RWPE2 (cell line): ENCODE measurements at regions not wholly inside any gene's neighbourhood (a gene's known extent, or its start where the extent isn't known, plus 50 kb on each side); places are given as distances from the start of the nearest gene placed in this dataset.
"Not testable (repeated sequence)": the region's sequence is repeated elsewhere in the genome, so short reads cannot be mapped to it uniquely, and the experiment has no call there.

Experiments
- ATAC-seq: fragments of 200-7000 bp; cut with Tn5 transposase; 3 replicates; pipeline ENCODE4 v1.9.1; 2021; ENCODE audit warnings: low read depth
- DNase-seq: peaks from one replicate; pipeline ENCODE4 v3.0.0-alpha.2; 2020; ENCODE audit warnings: low spot score
- H3K27ac ChIP-seq: fragments of 450-650 bp; 2 replicates; pipeline ENCODE4 v1.5.1; 2017; ENCODE audit warnings: mild to moderate bottlenecking; ENCODE audit not compliant: poor library complexity, severe bottlenecking
- H3K27me3 ChIP-seq: fragments of 250-450 bp; sonication (Bioruptor Pico); 2 replicates; pipeline ENCODE4 v1.5.1; 2021; ENCODE audit warnings: mild to moderate bottlenecking, moderate library complexity; ENCODE audit not compliant: insufficient read depth, poor library complexity, severe bottlenecking
- H3K36me3 ChIP-seq: fragments of 250-450 bp; sonication (Bioruptor Pico); 2 replicates; pipeline ENCODE4 v1.5.1; 2020; ENCODE audit warnings: low read depth, mild to moderate bottlenecking, moderate library complexity
- H3K4me1 ChIP-seq: fragments of 250-450 bp; sonication (Bioruptor Pico); 2 replicates; pipeline ENCODE4 v1.5.1; 2021; ENCODE audit warnings: mild to moderate bottlenecking, moderate library complexity; ENCODE audit not compliant: insufficient read depth, poor library complexity, severe bottlenecking
- H3K4me3 ChIP-seq: fragments of 250-450 bp; sonication (Bioruptor Pico); 2 replicates; pipeline ENCODE4 v1.5.1; 2021; ENCODE audit warnings: mild to moderate bottlenecking, moderate library complexity; ENCODE audit not compliant: severe bottlenecking
- H3K9me3 ChIP-seq: fragments of 250-450 bp; sonication (Bioruptor Pico); 2 replicates; pipeline ENCODE4 v1.5.1; 2021; ENCODE audit warnings: mild to moderate bottlenecking, moderate library complexity; ENCODE audit not compliant: severe bottlenecking
- TF ChIP-seq, protein P1 (sequence below): fragments of 450-650 bp; IDR thresholded peaks from one replicate; pipeline ENCODE4 v1.5.1; 2017; ENCODE audit warnings: mild to moderate bottlenecking, moderate library complexity; ENCODE audit not compliant: poor library complexity, severe bottlenecking

DNA sequence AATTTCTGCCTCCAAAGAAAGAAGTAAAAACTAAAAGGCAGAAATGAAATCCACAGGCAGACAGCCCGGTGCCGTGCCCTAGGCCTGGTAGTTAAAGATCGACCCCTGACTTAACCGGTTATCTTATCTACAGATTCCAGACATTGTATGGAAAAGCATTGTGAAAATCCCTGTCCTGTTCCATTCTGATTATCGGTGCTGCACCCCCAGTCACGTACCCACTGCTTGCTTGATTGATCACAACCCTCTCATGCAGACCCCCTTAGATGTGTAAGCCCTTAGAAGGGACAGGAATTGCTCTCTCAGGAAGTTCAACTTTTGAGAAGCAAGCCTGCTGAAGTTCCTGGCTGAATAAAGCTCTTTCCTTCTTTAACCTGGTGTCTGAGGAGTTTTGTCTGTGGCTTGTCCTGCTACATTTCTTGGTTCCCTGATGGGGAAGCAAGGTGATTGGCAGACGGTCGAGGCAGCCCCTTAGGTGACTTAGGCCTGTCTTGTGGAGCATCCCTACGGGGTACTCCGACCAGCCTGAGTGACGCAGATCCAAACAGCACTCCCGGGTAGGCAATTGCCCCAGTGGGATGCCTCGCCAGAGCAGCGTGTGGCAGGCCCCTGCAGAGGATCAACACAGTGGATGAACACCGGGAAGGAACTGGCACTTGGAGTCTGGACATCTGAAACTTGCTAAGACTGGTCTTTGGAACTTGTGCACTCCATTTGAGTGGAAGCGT, 111.2 kb upstream of the PPM1J start:
- ATAC-seq: no peak
- H3K4me1 ChIP-seq: no peaks in the 10 kb centered on the region
- H3K36me3 ChIP-seq: no peaks in the 10 kb centered on the region
- TF ChIP-seq, protein P1, sequence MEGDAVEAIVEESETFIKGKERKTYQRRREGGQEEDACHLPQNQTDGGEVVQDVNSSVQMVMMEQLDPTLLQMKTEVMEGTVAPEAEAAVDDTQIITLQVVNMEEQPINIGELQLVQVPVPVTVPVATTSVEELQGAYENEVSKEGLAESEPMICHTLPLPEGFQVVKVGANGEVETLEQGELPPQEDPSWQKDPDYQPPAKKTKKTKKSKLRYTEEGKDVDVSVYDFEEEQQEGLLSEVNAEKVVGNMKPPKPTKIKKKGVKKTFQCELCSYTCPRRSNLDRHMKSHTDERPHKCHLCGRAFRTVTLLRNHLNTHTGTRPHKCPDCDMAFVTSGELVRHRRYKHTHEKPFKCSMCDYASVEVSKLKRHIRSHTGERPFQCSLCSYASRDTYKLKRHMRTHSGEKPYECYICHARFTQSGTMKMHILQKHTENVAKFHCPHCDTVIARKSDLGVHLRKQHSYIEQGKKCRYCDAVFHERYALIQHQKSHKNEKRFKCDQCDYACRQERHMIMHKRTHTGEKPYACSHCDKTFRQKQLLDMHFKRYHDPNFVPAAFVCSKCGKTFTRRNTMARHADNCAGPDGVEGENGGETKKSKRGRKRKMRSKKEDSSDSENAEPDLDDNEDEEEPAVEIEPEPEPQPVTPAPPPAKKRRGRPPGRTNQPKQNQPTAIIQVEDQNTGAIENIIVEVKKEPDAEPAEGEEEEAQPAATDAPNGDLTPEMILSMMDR: no peak
- no peak overlapping the region for H3K4me3 ChIP-seq
- DNase-seq: no peak
- no peak overlapping the region for H3K27ac ChIP-seq
- no peaks in the 10 kb centered on the region for H3K9me3 ChIP-seq
- H3K27me3 ChIP-seq: no peaks in the 10 kb centered on the region

DNA sequence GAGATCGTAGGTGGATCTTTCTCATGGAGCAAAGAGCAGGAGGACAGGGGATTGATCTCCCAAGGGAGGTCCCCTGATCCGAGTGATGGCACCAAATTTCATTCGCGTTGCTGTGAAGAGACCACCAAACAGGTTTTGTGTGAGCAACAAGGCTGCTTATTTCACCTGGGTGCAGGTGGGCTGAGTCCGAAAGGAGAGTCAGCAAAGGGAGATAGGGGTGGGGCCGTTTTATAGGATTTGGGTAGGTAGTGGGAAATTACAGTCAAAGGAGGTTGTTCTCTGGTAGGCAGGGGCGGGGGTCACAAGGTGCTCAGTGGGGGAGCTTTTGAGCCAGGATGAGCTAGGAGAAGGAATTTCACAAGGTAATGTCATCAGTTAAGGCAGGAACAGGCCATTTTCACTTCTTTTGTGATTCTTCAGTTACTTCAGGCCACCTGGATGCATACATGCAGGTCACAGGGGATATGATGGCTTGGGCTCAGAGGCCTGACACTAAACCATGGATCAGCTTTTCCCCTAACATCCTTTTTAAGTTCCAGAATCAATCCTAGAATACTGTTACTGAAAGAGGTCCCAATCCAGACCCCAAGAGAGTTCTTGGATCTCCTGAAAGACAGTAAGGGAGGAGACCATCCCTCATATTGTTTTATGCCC, 110.6 kb upstream of the PPM1J start:
- not testable (repeated sequence) for H3K4me3 ChIP-seq

DNA sequence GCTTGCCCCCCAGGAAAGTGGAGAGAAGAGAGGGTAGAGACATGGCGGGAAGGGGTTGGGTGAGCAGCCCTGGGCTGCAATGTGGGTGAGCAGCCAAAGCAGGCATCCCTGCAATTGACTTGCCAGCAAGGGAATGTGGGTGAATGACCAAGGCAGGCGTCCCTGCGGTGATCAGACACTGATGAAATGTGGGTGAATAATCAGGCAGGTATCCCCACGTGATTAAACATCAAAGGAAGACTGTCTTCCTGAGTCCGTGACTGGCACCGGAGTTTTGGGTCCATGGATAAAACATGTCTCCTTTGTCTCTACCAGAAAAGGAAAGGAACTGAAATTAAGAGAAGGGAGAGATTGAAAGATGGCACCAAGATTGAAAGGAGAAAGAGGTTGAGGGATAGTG, 109.9 kb upstream of the PPM1J start:
- not testable (repeated sequence) for H3K4me1 ChIP-seq, H3K9me3 ChIP-seq, DNase-seq, H3K36me3 ChIP-seq, H3K4me3 ChIP-seq, H3K27me3 ChIP-seq, H3K27ac ChIP-seq
- ATAC-seq: peak; percentile 58; the same call in 2 of the 3 replicates

More for the DNA sequence above, 110.6 kb upstream of the PPM1J start:
- not testable (repeated sequence) for H3K9me3 ChIP-seq, ATAC-seq, H3K27me3 ChIP-seq, DNase-seq, H3K27ac ChIP-seq, H3K36me3 ChIP-seq, H3K4me1 ChIP-seq

DNA sequence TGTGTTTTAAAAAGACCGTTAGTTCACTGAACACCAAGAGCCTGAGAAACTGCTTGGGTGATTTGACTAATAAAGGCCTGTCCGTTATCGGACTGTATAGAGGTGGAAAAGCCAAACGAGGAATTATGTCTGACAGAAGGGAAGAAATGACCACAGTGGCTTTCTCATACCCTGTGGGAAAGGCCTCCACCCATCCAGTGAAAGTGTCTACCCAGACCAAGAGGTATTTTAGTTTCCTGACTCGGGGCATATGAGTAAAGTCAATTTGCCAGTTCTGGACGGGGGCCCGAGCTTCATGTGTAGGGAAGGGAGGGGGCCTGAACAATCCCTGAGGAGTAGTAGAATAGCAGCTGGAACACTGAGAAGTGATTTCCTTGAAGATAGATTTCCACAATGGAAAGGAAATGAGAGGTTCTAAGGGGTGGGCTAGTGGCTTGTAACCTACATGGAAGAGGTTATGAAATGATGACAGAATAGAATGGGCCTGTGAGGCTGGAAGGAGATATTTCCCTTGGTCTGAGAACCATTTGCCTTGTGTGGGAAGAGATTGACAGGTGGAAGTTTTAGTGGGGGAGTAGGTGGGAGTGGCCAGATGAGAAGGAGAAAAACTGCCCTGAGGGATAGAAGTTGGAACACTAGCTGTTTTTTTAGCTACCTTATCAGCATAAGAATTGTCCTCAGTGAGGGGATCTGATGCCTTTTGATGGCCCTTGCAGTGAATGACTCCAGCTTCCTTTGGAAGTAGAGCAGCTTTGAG, 106.4 kb upstream of the PPM1J start:
- not testable (repeated sequence) for H3K27ac ChIP-seq, H3K4me1 ChIP-seq

DNA sequence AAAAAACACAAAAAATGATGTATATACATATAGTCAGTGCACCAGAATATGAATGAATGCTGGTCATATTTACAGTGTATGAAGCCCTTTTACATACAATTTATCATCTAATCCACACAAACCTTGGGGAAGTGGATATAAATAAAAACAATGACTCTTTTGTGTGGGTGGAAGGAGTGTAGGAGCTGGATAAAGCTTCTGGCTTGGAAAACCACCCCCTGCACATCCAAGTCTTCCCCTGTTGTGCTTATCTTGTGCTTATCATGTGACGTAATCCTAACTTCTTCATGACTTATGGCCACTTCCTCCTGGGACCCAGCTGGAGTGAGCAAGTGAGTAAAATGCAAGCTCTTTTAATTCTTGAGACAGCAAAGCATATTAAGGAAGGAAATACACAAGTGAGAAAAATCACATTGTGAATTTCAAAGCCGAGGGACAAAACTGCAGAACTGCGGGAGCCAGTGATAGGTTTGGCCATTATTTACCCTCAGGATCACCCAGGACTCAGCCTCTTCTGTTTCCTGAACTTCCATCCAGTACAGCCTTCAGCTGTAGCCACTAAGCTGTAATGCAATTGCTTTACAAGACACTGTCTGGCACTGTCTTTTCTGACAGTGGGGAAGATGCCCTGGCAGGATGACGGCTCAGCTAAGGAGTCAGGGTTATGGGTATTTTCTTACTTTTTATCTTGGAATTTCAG, 104.0 kb upstream of the PPM1J start:
- Histone ChIP-seq H3K4me3 (no peak overlapping the region), H3K9me3 (no peaks in the 10 kb centered on the region), H3K4me1 (peaks cover 3% of the 10 kb centered on the region), H3K36me3 (no peaks in the 10 kb centered on the region), H3K27me3 (no peaks in the 10 kb centered on the region), H3K27ac (no peak overlapping the region)
- ATAC-seq (no peak), DNase-seq (no peak)
- TF ChIP-seq, protein P1: no peak

More for the DNA sequence above, 106.4 kb upstream of the PPM1J start:
- H3K36me3 ChIP-seq, H3K9me3 ChIP-seq, H3K27me3 ChIP-seq, H3K4me3 ChIP-seq, ATAC-seq, DNase-seq: not testable (repeated sequence)
